ENCODE measurements at regions not wholly inside any gene's neighbourhood (a gene's known extent, or its start where the extent isn't known, plus 50 kb on each side); places are given as distances from the start of the nearest gene placed in this dataset.
A peak's percentile ranks its signal among the peaks of the same experiment; 100 is the strongest.

DNA sequence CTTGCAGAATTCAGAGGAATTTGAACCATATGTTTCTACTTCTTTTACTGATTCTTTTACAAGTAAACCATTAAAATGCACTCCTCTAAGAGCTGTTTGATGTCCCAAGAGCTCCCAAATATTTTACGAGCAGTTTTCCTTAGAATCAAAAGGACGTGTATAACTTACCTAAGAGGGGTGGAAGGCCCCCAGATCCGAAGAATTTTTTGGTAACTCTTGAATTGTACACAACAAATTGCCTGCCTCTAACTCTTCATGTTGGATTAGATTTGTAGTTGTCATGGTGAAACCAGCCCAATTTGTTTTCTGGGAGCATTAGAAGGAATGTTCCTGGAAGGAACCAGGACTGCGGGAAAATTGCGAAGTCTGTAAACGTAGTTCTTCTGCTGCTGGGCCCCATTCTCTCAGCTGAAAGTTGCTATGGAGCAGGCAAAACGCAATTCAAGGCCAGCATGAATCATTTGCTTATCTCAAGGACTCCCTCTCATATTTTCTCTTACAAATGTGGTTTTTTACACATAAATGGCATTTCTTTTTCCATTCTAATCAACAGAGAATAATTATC is 124.8 kb upstream of the TMEM72 start:
- Histone ChIP-seq H3K27ac (ENCODE audit: low read depth, low read length) (peak overlapping the region; percentile 15), H3K79me2 (ENCODE audit: insufficient read depth, low read length) (no peaks in the 10 kb centered on the region), H3K4me2 (ENCODE audit: insufficient read depth, low read length) (no peak overlapping the region), H3K4me3 (ENCODE audit: insufficient read depth, low read length) (no peak overlapping the region), H3K27me3 (ENCODE audit: insufficient read depth, low read length) (no peaks in the 10 kb centered on the region), H3K4me1 (ENCODE audit: insufficient read depth, low read length) (peaks cover 6% of the 10 kb centered on the region), H3K9me3 (ENCODE audit: low read depth, low read length) (no peaks in the 10 kb centered on the region), H3K36me3 (ENCODE audit: insufficient read depth, low read length) (no peaks in the 10 kb centered on the region), H4K20me1 (ENCODE audit: insufficient read depth, low read length) (no peaks in the 10 kb centered on the region), H2AFZ (ENCODE audit: low read length) (no peak overlapping the region)
- TF ChIP-seq, protein P1, sequence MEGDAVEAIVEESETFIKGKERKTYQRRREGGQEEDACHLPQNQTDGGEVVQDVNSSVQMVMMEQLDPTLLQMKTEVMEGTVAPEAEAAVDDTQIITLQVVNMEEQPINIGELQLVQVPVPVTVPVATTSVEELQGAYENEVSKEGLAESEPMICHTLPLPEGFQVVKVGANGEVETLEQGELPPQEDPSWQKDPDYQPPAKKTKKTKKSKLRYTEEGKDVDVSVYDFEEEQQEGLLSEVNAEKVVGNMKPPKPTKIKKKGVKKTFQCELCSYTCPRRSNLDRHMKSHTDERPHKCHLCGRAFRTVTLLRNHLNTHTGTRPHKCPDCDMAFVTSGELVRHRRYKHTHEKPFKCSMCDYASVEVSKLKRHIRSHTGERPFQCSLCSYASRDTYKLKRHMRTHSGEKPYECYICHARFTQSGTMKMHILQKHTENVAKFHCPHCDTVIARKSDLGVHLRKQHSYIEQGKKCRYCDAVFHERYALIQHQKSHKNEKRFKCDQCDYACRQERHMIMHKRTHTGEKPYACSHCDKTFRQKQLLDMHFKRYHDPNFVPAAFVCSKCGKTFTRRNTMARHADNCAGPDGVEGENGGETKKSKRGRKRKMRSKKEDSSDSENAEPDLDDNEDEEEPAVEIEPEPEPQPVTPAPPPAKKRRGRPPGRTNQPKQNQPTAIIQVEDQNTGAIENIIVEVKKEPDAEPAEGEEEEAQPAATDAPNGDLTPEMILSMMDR (IDR thresholded peaks at IDR 0.05; ENCODE audit: extremely low read depth, low read depth, low read length), result no peak
- DNase-seq (ENCODE audit: insufficient read length, low spot score, missing footprints), result no peak

DNA sequence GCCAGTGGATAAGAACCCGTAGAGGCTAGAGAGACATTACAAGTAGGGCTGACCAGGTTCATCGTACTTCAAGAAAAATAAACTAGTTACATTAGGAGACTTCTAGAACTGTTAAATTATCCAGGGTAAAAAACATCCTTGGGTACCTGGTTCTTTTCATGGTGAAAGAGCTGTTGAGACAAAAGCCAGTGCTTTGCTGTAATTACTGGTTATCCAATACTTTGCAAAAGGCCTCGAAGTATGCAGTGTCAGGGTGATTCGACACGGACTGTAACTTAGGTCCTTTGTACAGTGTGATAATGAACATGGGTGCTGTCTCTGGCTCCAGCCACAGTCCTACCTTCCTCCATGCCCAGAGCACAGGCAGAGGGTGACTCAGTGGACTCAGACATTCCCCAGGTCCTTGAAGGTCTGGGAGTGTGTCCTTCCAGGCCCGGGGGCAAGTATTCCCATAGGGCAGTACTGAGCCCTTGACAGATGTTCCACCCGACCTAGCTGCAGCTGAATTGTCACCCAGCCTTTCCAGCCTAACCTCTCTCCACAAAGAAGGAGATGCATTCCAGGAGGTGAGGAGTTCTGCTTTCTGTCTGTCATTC is 123.6 kb upstream of the TMEM72 start:
- H2AFZ ChIP-seq (ENCODE audit: low read length), result no peak overlapping the region
- H3K79me2 ChIP-seq (ENCODE audit: insufficient read depth, low read length), result no peaks in the 10 kb centered on the region
- no peak overlapping the region for H3K4me2 ChIP-seq (ENCODE audit: insufficient read depth, low read length)
- no peaks in the 10 kb centered on the region for H4K20me1 ChIP-seq (ENCODE audit: insufficient read depth, low read length)
- H3K9me3 ChIP-seq (ENCODE audit: low read depth, low read length), result no peaks in the 10 kb centered on the region
- TF ChIP-seq, protein P1 (IDR thresholded peaks at IDR 0.05; ENCODE audit: extremely low read depth, low read depth, low read length), result no peak
- peaks cover 14% of the 10 kb centered on the region for H3K4me1 ChIP-seq (ENCODE audit: insufficient read depth, low read length)
- no peak overlapping the region for H3K4me3 ChIP-seq (ENCODE audit: insufficient read depth, low read length)
- no peak for DNase-seq (ENCODE audit: insufficient read length, low spot score, missing footprints)
- H3K36me3 ChIP-seq (ENCODE audit: insufficient read depth, low read length), result no peaks in the 10 kb centered on the region
- no peak overlapping the region for H3K27ac ChIP-seq (ENCODE audit: low read depth, low read length)
- H3K27me3 ChIP-seq (ENCODE audit: insufficient read depth, low read length), result no peaks in the 10 kb centered on the region

DNA sequence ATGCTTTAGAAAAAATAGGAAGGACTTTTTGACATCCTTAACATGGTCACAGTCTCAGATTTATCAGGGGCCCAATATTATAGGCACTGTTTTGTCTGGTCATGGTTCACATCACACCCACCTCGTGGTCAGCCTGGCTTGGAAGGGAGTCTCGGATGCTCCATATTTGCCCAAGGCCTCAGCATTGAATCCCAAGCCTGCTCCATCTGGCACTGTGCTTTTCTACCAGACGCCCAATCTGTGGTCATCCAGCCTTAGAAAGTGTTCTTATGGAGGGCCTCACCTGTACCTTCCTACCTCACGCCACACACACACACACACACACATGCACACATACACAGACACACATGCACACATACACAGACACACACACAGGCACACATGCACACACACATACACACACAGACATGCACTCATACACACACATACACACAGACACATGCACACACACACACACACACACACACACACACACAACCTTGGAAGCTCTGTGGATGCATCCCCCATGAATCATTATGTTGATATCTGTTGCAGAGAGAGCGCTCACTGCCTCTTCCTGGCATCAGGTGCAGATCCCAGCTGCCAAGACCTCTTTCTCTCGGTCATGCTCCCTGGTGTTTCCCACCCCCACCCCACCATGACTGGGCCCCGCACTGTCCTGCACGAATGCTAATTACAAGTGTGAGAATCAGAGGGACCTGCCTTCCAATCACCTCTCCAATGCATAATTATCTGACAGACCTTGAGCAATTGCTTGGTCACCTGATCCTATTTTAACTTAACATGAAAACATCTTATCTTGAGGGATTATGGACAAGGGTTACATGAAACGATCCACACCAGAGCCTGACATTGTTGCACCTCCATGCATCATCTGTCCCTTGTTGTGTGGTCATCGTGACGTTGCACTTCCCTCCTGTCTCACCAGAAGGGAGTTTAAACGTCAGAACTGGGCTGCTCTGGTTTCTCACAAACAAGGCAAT is 122.7 kb upstream of the TMEM72 start:
- H3K4me3 ChIP-seq (ENCODE audit: insufficient read depth, low read length), result no peak overlapping the region
- H2AFZ ChIP-seq (ENCODE audit: low read length), result no peak overlapping the region
- no peaks in the 10 kb centered on the region for H3K79me2 ChIP-seq (ENCODE audit: insufficient read depth, low read length)
- H3K9me3 ChIP-seq (ENCODE audit: low read depth, low read length), result no peaks in the 10 kb centered on the region
- H3K27me3 ChIP-seq (ENCODE audit: insufficient read depth, low read length), result no peaks in the 10 kb centered on the region
- no peak overlapping the region for H3K27ac ChIP-seq (ENCODE audit: low read depth, low read length)
- DNase-seq (ENCODE audit: insufficient read length, low spot score, missing footprints), result no peak
- H3K4me1 ChIP-seq (ENCODE audit: insufficient read depth, low read length), result peaks cover 15% of the 10 kb centered on the region
- H3K36me3 ChIP-seq (ENCODE audit: insufficient read depth, low read length), result no peaks in the 10 kb centered on the region
- TF ChIP-seq, protein P1 (IDR thresholded peaks at IDR 0.05; ENCODE audit: extremely low read depth, low read depth, low read length), result no peak
- no peaks in the 10 kb centered on the region for H4K20me1 ChIP-seq (ENCODE audit: insufficient read depth, low read length)
- no peak overlapping the region for H3K4me2 ChIP-seq (ENCODE audit: insufficient read depth, low read length)
